ENCODE measurements at regions not wholly inside any gene's neighbourhood (a gene's known extent, or its start where the extent isn't known, plus 50 kb on each side); places are given as distances from the start of the nearest gene placed in this dataset.

DNA sequence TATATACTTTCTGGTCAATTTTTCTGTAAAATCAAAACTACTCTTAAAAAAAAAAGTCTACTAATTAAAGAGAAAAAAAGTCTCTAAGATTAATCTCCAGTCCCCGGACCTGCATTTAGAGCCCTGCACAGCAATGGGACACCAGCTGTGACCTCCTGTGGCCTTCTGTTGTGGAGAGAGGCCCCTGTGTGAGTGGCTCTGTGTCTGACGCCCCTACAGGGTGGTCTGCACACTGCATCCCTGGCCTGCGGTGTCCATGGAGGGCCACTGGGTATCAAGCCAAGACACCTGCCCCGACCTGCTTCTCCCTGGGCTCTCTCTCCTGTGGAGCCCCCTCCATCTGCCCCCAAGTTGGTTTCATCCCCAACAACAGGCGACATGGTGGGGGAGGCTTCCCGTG is 248.0 kb upstream of the DIO3 start:
- intact Hi-C loops (cut with micrococcal nuclease) (no loop called here), dilution Hi-C loops (cut with HindIII; ENCODE audit: low sequenced_read_pairs, unreplicated experiment) (no loop called here), in situ Hi-C loops (cut with MboI; ENCODE audit: low sequenced_read_pairs) (no loop called here)
- Histone ChIP-seq H2AK9ac (replicated peaks; ENCODE audit: low read depth, low read length, poor library complexity) (no peak overlapping the region), H3K27me3 (ENCODE audit: control insufficient read depth, insufficient read depth, low read length) (no peaks in the 10 kb centered on the region), H2BK20ac (ENCODE audit: low read depth, low read length) (no peak overlapping the region), H3K9me3 (ENCODE audit: control insufficient read depth, insufficient read depth, low read length) (peaks cover 10% of the 10 kb centered on the region), H2BK120ac (ENCODE audit: low read depth, low read length) (no peak overlapping the region), H4K5ac (ENCODE audit: low read depth, low read length) (no peak overlapping the region), H3K79me1 (ENCODE audit: low read depth in 1 of 2, low read length in 2 of 2) (no peaks in the 10 kb centered on the region), H3K23ac (ENCODE audit: low read depth, low read length) (no peak overlapping the region), H4K8ac (ENCODE audit: low read depth in 2 of 2, low read length in 2 of 2) (no peak overlapping the region), H4K91ac (ENCODE audit: insufficient read depth, low read depth, low read length) (no peak overlapping the region), H3K4me3 (ENCODE audit: insufficient read depth, low read depth, low read length) (no peak overlapping the region), H3K4ac (ENCODE audit: low read depth, low read length) (no peak overlapping the region), H2AFZ (replicated peaks; ENCODE audit: low read length, poor library complexity) (no peak overlapping the region), H3K4me2 (ENCODE audit: low read depth, low read length) (no peak overlapping the region), H3K9ac (ENCODE audit: low read depth, low read length) (no peak overlapping the region), H3K4me1 (ENCODE audit: control insufficient read depth, insufficient read depth, low read length) (no peaks in the 10 kb centered on the region), H2BK15ac (ENCODE audit: low read depth, low read length) (no peak overlapping the region), H2BK5ac (ENCODE audit: low read depth, low read length, poor library complexity, severe bottlenecking) (no peak overlapping the region), H3K56ac (ENCODE audit: extremely low read depth, insufficient read depth, low read length) (no peak overlapping the region), H4K20me1 (ENCODE audit: insufficient read depth, low read length) (no peaks in the 10 kb centered on the region), H3K14ac (replicated peaks; ENCODE audit: low read depth, low read length) (no peak overlapping the region), H2AK5ac (ENCODE audit: low read depth, low read length) (no peak overlapping the region), H3K9me1 (ENCODE audit: insufficient read depth, low read length) (no peaks in the 10 kb centered on the region), H3K18ac (ENCODE audit: low read depth, low read length) (no peak overlapping the region), H3K36me3 (ENCODE audit: control insufficient read depth, insufficient read depth, low read length) (no peaks in the 10 kb centered on the region), H3K27ac (ENCODE audit: insufficient read depth, low read length) (no peak overlapping the region)
- POLR2A ChIA-PET (ENCODE audit: unreplicated experiment) = interaction anchor here (0.6 kb wide), 1 partner anchor 95 kb away, joined by 3 read pairs; no protein-coding TSS in a partner anchor
- BruUV-seq (replicated peaks) = no TSS peak
- DNase-seq (no peak), ATAC-seq (ENCODE audit: low read depth) (no peak)
- no CpG with 5 or more reads among the region's 6 CpGs for WGBS, 2 experiments (ENCODE audit: extremely low coverage in 2 of 2, insufficient read length in 1 of 2)
- CTCF ChIA-PET = no interaction called here
- TF ChIP-seq, protein P1, sequence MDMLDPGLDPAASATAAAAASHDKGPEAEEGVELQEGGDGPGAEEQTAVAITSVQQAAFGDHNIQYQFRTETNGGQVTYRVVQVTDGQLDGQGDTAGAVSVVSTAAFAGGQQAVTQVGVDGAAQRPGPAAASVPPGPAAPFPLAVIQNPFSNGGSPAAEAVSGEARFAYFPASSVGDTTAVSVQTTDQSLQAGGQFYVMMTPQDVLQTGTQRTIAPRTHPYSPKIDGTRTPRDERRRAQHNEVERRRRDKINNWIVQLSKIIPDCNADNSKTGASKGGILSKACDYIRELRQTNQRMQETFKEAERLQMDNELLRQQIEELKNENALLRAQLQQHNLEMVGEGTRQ (IDR thresholded peaks at IDR 0.05; ENCODE audit: low read depth, low read length) = no peak
- TF ChIP-seq SMC3 (IDR thresholded peaks at IDR 0.05; ENCODE audit: low read depth, low read length) (no peak), MAZ (IDR thresholded peaks at IDR 0.05; ENCODE audit: borderline replicate concordance, low read depth, low read length) (no peak), BHLHE40 (IDR thresholded peaks at IDR 0.05; ENCODE audit: low read depth, low read length) (no peak), POLR2A (IDR thresholded peaks at IDR 0.05; ENCODE audit: low read depth, low read length) (no peak), CHD1 (IDR thresholded peaks at IDR 0.05; ENCODE audit: low read depth, low read length) (no peak), CEBPB (IDR thresholded peaks at IDR 0.05; ENCODE audit: low read depth, low read length) (no peak), RFX5 (IDR thresholded peaks at IDR 0.05; ENCODE audit: low read depth, low read length) (no peak), MXI1 (IDR thresholded peaks at IDR 0.05; ENCODE audit: borderline replicate concordance, low read depth, low read length) (no peak), NFE2L2 (IDR thresholded peaks at IDR 0.05; ENCODE audit: low read depth, low read length) (no peak), RAD21 (IDR thresholded peaks at IDR 0.05; ENCODE audit: low read length) (no peak), FOS (IDR thresholded peaks at IDR 0.05; ENCODE audit: low read depth, low read length) (no peak), MAFK (IDR thresholded peaks at IDR 0.05; ENCODE audit: low read depth, low read length) (no peak), RCOR1 (IDR thresholded peaks at IDR 0.05; ENCODE audit: insufficient replicate concordance, low read length) (no peak)
- TF ChIP-seq, protein P2, sequence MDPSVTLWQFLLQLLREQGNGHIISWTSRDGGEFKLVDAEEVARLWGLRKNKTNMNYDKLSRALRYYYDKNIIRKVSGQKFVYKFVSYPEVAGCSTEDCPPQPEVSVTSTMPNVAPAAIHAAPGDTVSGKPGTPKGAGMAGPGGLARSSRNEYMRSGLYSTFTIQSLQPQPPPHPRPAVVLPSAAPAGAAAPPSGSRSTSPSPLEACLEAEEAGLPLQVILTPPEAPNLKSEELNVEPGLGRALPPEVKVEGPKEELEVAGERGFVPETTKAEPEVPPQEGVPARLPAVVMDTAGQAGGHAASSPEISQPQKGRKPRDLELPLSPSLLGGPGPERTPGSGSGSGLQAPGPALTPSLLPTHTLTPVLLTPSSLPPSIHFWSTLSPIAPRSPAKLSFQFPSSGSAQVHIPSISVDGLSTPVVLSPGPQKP (IDR thresholded peaks at IDR 0.05; ENCODE audit: borderline replicate concordance, low read depth, low read length) = no peak
- TF ChIP-seq, protein P3, sequence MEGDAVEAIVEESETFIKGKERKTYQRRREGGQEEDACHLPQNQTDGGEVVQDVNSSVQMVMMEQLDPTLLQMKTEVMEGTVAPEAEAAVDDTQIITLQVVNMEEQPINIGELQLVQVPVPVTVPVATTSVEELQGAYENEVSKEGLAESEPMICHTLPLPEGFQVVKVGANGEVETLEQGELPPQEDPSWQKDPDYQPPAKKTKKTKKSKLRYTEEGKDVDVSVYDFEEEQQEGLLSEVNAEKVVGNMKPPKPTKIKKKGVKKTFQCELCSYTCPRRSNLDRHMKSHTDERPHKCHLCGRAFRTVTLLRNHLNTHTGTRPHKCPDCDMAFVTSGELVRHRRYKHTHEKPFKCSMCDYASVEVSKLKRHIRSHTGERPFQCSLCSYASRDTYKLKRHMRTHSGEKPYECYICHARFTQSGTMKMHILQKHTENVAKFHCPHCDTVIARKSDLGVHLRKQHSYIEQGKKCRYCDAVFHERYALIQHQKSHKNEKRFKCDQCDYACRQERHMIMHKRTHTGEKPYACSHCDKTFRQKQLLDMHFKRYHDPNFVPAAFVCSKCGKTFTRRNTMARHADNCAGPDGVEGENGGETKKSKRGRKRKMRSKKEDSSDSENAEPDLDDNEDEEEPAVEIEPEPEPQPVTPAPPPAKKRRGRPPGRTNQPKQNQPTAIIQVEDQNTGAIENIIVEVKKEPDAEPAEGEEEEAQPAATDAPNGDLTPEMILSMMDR (conservative IDR thresholded peaks at IDR 0.05; ENCODE audit: low read depth, low read length) = no peak
